GM10266 (cell line): ENCODE measurements at regions not wholly inside any gene's neighbourhood (a gene's known extent, or its start where the extent isn't known, plus 50 kb on each side); places are given as distances from the start of the nearest gene placed in this dataset.

Experiments
- DNase-seq: peaks from one replicate; pipeline ENCODE4 v3.0.0; 2012; ENCODE audit errors: extremely low spot score
- TF ChIP-seq, protein P1 (sequence below): IDR thresholded peaks from 2 replicates; pipeline ENCODE4 v1.5.1; 2012; ENCODE audit warnings: mild to moderate bottlenecking, low read depth; ENCODE audit not compliant: control insufficient read depth, insufficient read depth; ENCODE audit errors: missing control alignments

DNA sequence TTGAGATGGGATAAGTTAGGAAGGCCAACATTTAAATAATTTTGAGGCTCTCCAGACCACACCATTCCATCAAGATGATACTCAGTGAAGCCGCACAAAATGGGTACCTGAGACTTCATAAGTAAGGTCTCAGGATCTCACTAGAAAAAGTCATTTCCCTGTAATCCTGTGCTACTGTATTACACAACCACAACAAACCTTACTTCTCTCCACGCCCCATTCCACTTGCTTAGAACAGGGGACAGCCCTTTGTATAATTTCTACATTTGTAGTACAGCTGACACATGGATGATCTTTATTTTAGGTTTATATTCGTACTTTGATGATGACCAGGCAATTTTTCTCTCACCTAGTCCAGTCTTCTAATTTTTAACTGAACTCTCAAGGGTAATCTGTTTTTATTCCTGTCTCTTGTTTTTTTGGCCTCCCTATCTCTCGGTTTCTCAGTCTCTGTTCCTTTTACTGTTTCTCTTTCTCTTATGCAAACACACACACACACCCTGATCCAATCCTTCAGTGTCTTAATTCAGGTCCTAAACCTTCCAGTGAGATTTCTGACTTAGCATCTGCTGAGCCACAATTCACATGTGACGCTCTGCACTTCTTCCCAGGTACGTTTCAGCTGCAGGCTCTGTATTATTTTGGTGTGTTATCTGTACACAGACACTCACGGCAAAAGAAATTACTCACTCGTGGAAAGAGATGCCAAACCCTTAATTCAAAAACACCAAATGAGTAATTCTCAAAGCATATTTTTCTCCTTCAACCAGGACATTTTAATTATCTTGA, 223.2 kb upstream of the THBS1 start:
- TF ChIP-seq, protein P1, sequence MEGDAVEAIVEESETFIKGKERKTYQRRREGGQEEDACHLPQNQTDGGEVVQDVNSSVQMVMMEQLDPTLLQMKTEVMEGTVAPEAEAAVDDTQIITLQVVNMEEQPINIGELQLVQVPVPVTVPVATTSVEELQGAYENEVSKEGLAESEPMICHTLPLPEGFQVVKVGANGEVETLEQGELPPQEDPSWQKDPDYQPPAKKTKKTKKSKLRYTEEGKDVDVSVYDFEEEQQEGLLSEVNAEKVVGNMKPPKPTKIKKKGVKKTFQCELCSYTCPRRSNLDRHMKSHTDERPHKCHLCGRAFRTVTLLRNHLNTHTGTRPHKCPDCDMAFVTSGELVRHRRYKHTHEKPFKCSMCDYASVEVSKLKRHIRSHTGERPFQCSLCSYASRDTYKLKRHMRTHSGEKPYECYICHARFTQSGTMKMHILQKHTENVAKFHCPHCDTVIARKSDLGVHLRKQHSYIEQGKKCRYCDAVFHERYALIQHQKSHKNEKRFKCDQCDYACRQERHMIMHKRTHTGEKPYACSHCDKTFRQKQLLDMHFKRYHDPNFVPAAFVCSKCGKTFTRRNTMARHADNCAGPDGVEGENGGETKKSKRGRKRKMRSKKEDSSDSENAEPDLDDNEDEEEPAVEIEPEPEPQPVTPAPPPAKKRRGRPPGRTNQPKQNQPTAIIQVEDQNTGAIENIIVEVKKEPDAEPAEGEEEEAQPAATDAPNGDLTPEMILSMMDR, result no peak
- DNase-seq, result no peak

DNA sequence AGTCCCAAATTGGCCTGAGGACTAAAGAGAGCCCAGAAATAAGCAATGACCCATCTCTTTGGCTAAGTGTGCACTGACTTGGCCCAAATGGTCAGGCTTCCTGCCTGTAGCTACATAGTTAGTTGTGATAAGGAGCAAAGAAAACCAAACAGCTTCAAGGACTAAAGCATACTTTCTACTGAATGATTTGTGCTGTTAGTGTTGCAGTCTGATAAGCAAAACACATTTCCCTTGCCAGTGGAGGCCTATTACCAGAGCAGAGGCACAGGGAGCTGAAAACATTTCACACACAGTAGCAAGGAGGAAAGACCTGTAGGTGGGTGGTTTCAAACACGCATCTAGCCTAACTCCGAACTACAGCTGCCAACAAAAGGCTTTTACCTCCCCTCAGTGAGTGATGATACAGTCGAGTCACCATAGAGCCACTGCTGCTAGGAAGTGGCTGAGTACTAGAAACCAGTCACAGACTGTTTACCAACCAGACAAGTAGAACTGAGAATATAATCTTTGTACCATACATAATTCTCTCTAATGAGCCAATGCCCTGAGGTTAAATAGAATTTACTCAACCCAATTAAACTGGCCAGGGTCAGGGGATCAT, 222.3 kb upstream of the THBS1 start:
- TF ChIP-seq, protein P1, result no peak
- DNase-seq, result no peak

DNA sequence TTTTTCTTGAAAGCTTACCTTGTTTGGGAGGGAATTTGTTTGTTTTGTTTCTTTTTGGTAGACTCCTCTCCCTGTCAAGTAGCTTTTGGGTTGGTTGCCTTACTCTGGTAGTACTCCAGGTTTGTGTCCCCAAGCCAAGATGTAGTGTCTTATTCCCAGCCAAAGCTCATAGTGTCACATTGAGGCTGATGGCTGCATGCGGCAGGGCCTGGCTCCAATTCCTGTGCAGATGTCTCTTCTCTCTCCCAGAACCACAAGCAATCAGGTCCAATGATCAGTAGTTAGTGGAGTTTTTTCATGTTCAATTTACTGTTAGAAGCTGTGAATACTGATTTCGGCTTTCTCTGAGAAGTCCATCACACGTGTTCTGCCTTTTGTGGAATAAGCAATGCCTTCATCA, 221.1 kb upstream of the THBS1 start:
- no peak for DNase-seq
- TF ChIP-seq, protein P1, result no peak

DNA sequence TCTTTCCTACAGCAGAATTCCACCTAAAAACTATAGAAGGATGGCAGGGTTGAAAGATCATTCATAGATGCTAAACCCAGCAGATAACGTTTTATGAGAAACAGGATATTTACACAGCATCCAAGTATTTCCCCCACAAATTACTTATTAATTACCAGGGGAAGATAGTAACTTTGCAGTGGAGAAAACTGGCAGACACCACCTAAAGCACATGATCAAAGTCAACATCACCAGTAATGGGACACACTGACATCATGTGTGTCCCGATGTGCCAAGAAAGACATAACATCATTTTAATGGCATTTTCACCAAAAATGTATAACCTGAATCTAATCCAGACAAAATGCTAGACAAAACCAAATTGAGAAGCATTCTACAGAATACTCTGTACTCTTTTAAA, 220.4 kb upstream of the THBS1 start:
- DNase-seq, result no peak
- TF ChIP-seq, protein P1, result no peak

DNA sequence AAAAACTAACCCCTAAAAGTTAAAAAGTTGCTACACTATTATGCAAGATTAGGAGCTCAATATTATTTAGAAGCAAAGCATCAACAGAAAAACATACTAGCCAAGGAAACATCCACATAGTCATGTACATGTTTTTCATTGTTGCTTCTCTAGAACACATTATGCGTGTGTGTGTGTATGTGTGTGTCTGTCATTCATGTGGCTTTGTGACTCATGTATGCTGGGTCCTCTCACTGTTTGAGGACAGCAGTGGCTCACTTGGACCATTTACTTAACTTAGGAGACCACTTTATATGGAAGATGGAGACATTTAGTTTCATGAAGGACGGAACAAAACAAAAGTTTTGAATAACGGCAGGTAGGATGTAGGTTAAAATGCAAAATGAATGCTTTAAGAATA, 219.4 kb upstream of the THBS1 start:
- TF ChIP-seq, protein P1, result no peak
- DNase-seq, result no peak

DNA sequence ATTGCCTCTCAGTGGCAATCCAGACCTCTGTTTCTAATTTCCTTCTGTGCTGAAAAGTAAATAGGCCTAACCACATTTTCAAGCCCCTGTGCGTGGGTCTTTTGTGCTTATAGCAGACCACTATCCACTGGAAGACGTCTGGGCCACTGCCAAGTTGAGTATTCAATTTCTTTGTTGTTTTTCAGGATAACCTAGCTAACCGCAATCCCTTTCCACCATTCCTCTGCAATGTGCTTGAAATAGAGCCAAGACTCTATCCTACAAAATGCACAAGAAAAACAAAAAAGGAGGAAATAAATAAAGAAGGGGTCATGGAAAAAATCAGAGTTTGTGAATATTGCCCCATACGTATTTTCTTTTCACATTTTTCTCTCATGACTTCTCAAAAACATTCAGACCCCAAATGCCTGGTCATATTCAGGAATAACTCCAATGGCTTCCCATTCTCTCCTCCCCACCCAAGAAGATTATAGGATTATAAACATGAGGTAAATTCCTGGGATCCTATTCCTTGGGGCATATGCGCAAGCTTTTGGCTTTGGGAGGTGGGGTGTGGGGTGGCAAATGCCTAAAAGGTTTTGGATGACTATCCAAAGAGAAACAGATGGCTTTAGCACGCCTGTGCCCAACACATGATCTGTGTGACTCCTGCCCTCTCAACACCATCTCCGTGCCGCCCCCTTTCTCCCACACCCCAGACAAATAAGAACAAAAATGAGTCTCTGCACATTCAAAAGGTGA, 217.9 kb upstream of the THBS1 start:
- TF ChIP-seq, protein P1, result no peak
- DNase-seq, result no peak
